GM12864 (cell line): ENCODE measurements at regions not wholly inside any gene's neighbourhood (a gene's known extent, or its start where the extent isn't known, plus 50 kb on each side); places are given as distances from the start of the nearest gene placed in this dataset.
"Not testable (repeated sequence)": the region's sequence is repeated elsewhere in the genome, so short reads cannot be mapped to it uniquely, and the experiment has no call there.

Experiments
- DNase-seq: peaks from one replicate; pipeline ENCODE4 v3.0.0-alpha.2; 2011; ENCODE audit warnings: low read depth
- H3K4me3 ChIP-seq: 2 replicates; pipeline ENCODE4 v1.5.1; 2011; ENCODE audit warnings: mild to moderate bottlenecking, low read depth, low read length, control low read depth
- TF ChIP-seq, protein P1 (sequence below): IDR thresholded peaks from 2 replicates; pipeline ENCODE4 v1.5.1; 2011; ENCODE audit warnings: low read depth, mild to moderate bottlenecking, moderate library complexity, low read length, control low read depth, inconsistent platforms; ENCODE audit errors: missing control alignments

DNA sequence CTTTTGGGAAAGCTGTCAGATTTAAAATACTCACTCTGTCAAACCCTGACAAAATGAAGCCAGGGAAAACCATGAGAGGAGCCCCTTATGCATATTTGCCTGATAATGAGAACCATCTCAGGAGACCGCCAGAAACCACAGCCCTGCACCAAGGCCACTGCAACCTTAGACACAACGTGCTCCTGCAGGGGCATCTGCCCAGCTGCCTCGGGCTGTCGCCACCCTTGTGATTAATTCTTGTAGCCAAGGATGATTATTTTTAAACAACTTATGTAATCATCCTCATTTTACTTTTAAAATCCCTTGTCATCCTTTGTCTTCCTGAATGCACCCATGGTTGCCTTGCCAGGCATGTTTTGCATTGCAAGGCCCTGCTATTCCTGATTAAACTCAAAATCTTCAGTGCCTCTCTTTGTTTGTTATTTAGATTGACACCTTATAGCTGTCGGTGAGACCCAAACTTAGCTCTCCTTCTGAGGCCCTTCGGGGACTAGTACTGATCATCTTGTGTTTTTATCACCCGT, 766.4 kb upstream of the TMEM132C start:
- no peak for DNase-seq
- TF ChIP-seq, protein P1, sequence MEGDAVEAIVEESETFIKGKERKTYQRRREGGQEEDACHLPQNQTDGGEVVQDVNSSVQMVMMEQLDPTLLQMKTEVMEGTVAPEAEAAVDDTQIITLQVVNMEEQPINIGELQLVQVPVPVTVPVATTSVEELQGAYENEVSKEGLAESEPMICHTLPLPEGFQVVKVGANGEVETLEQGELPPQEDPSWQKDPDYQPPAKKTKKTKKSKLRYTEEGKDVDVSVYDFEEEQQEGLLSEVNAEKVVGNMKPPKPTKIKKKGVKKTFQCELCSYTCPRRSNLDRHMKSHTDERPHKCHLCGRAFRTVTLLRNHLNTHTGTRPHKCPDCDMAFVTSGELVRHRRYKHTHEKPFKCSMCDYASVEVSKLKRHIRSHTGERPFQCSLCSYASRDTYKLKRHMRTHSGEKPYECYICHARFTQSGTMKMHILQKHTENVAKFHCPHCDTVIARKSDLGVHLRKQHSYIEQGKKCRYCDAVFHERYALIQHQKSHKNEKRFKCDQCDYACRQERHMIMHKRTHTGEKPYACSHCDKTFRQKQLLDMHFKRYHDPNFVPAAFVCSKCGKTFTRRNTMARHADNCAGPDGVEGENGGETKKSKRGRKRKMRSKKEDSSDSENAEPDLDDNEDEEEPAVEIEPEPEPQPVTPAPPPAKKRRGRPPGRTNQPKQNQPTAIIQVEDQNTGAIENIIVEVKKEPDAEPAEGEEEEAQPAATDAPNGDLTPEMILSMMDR, result no peak

DNA sequence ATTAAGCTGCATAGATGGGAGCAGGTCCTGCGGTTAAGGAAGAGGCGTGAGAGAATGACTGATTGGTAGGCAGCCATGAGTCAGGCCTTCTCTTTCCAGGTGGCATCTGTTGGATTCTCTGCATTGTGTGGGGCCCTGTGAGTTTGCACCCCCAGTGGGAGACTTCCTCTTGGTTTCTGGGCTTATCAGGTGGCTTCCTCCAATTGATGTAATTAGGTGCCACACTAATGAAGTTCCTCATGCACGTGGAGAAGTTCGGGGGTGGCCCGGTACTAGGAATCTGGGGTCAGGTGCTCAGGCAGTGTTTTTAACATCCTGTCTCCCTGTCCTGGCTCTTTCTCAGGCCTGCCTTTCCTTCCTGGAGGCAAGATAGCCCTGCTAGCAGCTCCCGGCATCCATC, 765.1 kb upstream of the TMEM132C start:
- DNase-seq, result no peak
- TF ChIP-seq, protein P1, result no peak
- H3K4me3 ChIP-seq, result no peak overlapping the region

More for the DNA sequence above, 766.4 kb upstream of the TMEM132C start:
- no peak overlapping the region for H3K4me3 ChIP-seq

DNA sequence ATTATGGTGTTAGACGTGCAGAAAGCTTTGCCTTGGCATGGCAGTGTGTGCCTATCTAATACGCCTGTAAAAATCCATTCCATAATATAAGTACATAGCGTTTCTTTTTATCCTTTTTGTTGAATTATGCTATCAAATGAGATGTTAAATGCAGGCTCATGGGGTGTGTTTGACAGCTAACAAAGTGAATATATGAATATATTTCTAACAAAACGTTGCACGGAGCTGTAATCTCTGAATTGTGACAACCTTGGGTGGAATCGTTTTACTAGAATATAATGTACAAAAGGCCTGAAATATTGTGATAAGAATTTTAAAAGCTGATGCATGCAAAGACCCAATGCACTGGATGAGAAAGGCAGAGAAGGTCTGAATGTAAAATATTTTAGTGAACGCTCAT, 763.7 kb upstream of the TMEM132C start:
- no peak for DNase-seq
- TF ChIP-seq, protein P1, result no peak
- no peak overlapping the region for H3K4me3 ChIP-seq

DNA sequence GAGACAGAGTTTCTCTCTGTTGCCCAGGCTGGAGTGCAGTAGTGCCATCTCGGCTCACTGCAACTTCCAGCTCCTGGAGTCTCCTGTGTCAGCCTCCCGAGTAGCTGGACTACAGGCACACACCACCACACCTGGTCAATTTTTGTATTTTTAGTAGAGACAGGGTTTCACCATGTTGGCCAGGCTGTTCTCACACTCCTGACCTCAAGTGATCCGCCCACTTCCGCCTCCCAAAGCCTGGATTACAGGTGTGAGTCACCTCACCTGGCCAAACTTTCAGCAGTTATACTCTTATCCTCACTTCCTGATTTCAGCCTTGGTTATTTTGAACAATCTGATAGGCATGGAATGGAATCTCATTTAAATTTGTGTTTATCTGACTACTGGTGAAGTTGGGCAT, 763.0 kb upstream of the TMEM132C start:
- not testable (repeated sequence) for H3K4me3 ChIP-seq, DNase-seq

DNA sequence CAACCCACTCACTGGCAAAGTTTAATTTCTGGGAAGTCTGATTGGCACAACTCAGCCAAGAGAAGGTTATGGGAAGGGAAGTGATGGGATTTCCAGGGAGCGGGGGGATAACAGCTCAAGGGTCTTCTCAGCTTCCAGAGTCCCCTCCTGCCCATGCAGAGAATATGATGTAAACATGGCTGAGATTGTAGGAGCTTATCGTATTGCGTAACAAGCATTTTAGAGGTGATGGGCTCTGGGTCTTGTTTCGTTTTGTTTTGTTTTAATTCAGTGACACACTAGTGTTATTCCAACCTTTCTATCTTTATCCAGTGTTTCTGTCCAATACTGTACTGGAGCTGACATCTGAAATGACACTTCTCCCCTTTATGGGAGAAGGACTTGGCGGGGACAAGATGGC, 762.1 kb upstream of the TMEM132C start:
- H3K4me3 ChIP-seq, result no peak overlapping the region
- no peak for DNase-seq

DNA sequence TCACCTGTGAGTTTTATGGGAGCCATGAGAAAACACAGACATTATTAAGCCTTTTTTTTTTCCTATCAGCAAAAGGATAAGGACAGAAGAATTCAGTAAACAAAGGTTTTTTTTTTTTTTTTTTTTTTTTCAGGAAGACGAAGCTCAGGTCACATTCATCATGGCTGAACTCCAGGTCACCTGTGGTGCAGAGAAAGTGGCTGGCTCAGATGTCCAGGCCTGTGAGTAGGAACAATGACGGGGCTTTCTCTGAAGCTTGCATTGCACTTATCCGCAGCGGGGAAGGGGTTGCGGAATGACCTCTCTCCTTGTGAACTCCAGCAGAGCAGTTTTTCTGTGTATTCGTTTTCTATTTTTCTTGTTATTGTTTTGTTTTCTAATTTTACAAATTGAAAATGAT, 759.6 kb upstream of the TMEM132C start:
- TF ChIP-seq, protein P1, result no peak
- no peak overlapping the region for H3K4me3 ChIP-seq
- DNase-seq, result no peak

More for the DNA sequence above, 762.1 kb upstream of the TMEM132C start:
- TF ChIP-seq, protein P1, result no peak

DNA sequence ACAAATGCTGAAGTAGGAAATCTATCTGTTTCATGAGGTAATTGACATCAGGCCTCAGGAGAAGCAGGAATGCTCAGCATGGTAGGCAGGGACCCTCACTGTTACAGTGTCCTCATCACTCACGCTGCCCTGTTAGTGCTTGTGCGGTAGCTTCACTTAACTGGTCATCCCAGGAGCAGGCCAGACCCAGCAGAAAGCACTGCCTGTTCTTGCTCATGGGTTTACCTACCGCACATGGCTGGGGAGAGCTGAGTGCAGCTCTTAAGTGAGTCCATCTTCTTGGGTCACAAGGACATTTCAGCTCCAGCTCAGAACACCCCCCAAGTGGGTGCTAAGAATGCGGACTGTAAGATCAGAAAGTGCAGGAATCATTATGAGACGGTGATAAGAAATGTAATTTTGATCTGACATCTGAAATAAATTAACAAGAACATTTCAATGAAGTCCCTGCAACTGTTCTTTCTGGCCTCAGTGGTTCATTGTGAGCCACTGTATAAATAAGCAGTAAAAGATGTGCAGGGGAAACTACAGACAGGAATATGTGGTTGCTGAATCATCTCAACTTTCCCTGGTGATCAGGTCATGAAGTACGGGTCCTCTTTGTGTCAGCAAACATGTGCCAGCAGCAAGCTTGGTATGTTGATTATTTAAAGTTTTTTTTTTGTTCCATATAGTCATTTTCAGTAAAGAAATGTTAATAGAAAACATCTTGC, 757.7 kb upstream of the TMEM132C start:
- DNase-seq, result no peak
- no peak overlapping the region for H3K4me3 ChIP-seq
- TF ChIP-seq, protein P1, result no peak
